Activated CD8-positive, alpha-beta memory T cell treated with anti-CD3 and anti-CD28 coated beads for 1 hour (primary cell): ENCODE measurements at regions not wholly inside any gene's neighbourhood (a gene's known extent, or its start where the extent isn't known, plus 50 kb on each side); places are given as distances from the start of the nearest gene placed in this dataset.

ENCODE experiments used
- DNase-seq, 2 donors: peaks; one replicate each; pipeline ENCODE4 v3.0.0-alpha.2; 2020; ENCODE audit warnings: low read depth in 1 of 2; ENCODE audit errors: extremely low read depth in 1 of 2

GRCh38 chr10:130481936-130482335, 345.7 kb downstream of the GLRX3 start:
- DNase-seq: no peak

- DNase-seq: no peak
Measured at GRCh38 chr10:130483691-130484467, 347.7 kb downstream of the GLRX3 start.

DNA sequence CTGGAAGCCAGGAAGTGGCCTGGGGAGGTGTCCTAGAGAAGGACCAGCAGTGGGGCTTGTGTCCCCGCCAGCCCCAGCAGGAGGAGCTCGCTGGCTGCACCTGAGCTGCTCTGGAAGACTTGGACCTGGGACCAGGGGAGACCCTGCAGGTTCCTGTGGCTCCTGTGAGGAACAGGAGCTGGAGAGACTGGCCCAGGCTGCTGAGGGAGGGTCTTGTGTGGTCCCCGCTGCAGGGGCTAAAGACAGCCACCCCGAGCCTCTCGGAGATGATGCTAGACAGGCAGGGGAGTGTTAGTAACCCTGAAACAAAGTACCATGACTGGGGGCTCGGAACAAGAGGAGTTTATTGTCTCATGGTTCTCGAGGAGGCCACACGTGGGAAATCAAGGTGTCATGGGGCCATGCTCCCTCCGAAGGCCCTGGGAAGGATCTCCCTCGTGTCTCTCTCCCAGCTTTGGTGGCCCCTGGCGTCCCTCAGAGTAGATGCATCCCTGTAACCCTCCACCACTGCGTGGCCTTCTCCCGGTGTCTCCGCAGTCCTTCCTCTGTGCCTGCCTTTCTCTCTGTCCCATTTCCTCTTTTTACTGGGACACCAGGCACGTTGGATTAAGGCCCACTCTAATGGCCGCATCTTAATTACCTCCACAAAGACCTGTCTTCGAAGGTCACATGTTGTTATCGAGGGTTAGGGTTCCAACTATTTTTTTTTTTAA, 348.4 kb downstream of the GLRX3 start:
- DNase-seq: no peak

- no peak for DNase-seq
Measured at GRCh38 chr10:130485236-130485957, 349.2 kb downstream of the GLRX3 start.

DNA sequence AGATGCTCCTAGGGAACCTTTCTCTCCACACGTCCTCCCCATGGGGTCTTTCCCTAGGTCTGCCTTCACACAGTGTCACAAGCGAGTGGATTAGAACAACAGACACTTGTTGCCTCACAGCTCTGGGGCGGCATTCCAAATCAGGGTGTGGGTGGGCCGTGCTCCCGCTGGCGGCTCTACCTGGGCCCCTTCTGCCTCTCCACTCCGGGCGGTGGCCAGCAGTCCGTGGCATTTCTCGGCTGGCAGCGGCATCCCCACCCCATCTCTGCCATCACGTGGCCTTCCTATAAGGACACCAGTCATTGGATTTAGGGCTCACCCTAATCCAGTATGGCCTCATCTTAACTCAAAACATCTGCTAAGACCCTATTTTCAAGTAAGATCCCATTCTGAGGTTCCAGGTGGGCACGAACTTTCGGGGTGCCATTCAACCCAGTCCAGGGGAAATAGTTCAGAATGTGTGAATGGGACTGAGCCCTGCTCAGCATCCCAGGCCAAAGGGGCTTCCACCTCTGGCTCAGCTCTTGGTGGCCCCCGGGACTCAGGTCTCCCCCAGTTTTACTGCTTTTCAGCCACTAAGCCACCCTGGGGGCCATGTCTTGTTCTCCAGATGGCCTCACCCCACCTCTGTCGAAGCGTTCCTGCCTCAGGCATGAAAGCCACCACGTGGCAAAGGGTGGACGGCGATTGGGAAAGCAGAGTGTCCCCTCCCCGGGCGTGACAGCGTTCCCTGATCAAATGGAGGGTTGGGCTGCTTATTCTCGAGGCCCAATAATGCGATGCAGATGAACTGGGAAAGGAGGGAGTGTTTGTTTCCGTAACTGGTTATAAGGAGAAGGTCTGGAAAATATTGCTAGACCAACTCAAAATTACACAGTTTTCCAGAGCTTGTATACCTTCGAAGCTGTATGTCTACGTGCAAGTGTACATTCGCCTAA, 350.0 kb downstream of the GLRX3 start:
- no peak for DNase-seq

DNA sequence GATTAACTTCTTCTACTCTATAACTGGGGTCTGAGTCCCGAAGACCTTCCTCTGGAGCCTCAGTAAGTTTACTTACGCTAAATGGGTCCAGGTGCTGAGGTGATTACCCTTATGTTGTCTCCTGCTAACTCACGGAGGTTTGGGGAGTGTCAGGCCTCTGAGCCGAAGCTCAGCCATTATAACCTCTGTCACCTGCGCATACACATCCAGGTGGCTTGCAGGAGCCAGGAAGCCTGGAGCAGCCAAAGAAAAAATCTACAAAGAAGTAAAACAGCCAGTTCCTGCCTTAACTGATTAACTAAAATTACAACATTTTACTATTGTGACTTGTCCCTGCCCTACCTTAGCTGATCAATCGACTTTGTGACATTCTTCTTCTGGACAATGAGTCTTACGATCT, 350.7 kb downstream of the GLRX3 start:
- no peak for DNase-seq

DNA sequence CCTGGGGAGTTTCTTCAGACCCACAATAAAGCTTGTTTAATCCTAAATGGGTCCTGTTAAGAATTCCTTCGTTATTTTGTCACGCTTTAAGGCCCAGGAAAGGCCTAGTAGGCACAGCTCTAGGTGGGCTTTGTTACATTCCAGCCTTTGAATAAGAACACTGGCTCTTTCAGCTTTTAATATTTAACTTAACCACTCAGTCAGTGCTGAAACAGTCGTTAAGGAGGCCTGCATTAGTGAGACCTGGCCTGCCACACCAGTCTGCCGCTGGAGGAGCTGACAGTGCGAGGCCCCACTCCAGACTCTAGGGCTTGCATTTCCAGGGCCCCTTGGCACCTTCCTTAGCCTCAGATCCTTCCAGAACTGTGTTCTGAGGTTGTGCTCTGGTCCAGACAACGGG, 351.4 kb downstream of the GLRX3 start:
- no peak for DNase-seq

GRCh38 chr10:130489891-130490290, 353.7 kb downstream of the GLRX3 start:
- no peak for DNase-seq

GRCh38 chr10:130491011-130491692, 355.0 kb downstream of the GLRX3 start:
- DNase-seq: no peak

DNA sequence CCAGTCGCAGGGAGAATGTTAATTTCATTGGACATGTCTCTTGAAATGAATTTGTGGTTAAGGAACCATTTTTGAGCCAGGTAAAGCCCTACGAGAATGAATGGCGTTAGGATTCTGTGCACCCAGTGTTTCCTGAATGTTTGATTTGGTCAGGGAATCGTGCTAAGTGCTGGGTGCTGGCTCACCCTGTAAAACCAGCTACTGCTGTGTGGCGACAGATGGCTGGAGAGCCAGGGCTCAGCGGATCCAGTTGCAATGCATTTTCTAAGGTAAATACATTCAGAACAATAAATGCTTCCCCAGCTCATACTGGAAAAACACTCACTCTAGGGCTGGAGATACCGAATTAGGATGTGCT, 355.5 kb downstream of the GLRX3 start:
- DNase-seq: no peak

GRCh38 chr10:130492266-130492934, 356.2 kb downstream of the GLRX3 start:
- DNase-seq: no peak

- DNase-seq: no peak
Measured at GRCh38 chr10:130493021-130493420, 356.8 kb downstream of the GLRX3 start.

DNA sequence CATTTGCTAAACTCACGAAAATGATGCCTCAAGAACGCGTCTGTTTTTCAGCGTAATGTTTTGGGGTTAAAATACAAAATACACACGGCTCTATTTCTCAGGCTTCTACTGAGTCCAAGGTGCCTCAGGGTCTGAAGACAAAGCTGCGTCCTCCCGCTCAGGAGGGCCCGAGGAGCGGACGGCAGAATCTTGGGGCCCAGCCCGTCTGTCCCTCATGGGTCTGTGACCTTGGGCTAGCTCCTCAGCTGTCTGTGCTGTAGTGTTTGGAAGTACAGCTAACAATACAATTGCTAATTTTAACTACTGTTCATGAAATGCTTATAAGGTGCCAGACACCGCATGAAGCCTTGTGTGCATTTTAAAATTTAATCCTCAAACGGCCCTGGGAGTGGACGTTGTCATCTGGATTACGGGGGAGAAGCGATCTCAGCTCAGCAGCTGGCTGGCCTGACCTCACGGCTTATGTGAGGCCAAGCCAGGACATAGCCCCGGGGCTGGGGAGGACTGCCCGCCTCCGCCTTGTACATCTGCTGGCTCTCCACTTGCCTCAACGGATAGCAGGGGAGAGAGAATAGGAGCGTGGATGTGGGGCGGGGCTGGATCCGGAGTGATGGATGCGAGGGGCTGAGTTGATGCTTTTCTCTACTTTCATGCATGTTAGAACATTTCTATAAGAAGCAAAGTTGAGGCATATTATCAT, 357.4 kb downstream of the GLRX3 start:
- no peak for DNase-seq

DNA sequence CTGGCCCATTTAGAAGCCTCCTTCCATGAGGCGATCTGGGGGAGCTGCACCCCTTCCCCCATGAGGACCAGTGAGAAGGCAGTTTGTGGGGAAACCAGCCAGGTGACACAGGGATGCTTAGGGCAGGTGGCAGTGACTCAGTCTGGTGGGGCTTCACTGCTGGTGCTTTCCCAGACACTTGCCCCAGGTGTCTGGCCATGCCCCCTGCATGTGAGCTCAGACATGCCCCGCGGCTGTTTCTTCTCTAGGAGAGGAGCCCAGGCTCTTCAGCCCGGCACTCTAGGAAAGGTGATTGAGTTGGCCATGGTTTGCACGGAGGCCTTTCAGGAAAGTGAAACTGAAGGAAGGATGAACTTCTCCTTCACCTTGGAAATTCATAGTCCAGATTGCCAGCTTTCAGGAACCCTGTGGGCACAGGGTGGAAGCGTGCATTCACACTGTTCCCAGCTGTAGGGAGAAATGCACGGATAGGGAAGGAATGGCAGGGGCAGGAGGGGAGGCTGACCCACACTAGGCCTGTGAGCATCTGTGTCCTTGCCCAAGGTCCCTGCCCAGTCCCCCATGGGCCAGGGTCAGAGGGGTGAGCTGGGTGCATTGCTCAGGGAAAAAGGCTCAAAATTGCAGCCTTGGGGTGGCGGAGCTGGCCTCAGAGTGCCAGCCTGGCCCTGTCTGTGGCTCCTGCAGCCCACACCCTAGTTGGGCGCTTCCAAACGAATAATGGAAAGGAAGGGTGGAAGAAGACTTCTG, 359.1 kb downstream of the GLRX3 start:
- DNase-seq: no peak

GRCh38 chr10:130495891-130496636, 359.9 kb downstream of the GLRX3 start:
- DNase-seq: no peak

DNA sequence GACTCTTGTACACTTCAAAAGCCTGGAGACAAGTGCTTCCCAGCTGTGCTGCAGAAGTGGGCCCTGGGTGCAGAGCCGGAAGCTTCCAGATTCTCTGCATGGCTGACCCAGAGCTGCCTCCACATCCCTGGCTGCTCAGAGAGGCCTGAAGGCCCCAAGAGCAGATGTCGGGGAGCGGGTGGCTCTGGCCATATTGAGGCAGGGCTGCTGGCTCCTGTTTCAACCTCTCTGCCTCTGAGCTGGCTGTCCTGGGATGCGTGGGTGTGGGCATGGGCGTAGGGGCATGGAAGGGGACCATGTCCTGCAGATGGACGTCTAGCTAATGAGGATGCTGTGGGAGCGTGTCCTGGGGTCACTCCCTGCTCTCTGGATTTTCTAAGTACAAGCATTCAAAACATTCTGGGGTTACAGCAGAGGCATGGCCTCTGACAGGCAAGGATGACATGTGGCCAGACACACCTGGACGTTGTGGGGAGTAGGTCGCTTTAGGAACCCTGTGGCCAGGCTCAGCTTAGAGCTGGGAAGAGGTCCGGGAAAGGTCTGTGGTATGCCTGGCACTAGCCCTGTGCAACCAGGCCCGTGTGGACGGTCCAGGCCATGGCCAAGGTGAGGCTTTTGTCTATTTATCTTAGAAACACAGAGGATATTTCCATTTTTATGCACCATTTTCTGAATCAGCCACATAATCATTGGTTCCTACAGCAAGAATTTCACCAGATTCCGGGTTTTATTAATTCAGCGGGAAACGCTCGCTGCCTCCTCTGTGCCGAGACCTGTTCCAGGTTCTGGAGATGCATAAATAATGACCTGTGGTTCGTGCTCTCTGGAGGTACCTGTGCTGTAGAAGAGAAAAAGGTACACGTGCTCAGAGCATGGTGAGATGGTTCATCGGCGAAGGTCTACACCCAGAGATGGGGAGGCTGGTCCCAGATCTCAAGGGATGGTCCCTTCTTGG, 361.1 kb downstream of the GLRX3 start:
- no peak for DNase-seq

GRCh38 chr10:130498042-130498441, 361.9 kb downstream of the GLRX3 start:
- DNase-seq: no peak
